Adrenal gland (tissue), 9 donors: ENCODE measurements at regions not wholly inside any gene's neighbourhood (a gene's known extent, or its start where the extent isn't known, plus 50 kb on each side); places are given as distances from the start of the nearest gene placed in this dataset.

Experiments used
- DNase-seq, 7 donors: peaks; one replicate each; pipeline ENCODE4 v3.0.0-alpha.2; 2019 to 2020
- H3K27ac ChIP-seq, 5 donors: fragments of 200-600 bp; sonication (generic) in 4 of 5; 1 replicate in 3 of 5; 2 replicates in 2 of 5; pipeline versions ENCODE4 v1.5.1 to v1.8.0; 2016 to 2020; ENCODE audit warnings: mild to moderate bottlenecking in 1 of 5
- H3K27me3 ChIP-seq: fragments of 200-600 bp; 2 replicates; pipeline ENCODE4 v1.8.0; 2021
- H3K36me3 ChIP-seq, 2 donors: fragments of 200-600 bp; replicated peaks in 1 of 2; 1 replicate in 1 of 2; 2 replicates in 1 of 2; pipeline versions ENCODE4 v1.5.1 to v1.8.0; 2018 to 2022
- H3K4me1 ChIP-seq, 2 donors: fragments of 200-600 bp; replicated peaks in 1 of 2; 1 replicate in 1 of 2; 2 replicates in 1 of 2; pipeline versions ENCODE4 v1.5.1 to v1.8.0; 2018 to 2021
- H3K4me3 ChIP-seq, 4 donors: fragments of 200-600 bp; sonication (generic) in 3 of 4; one replicate each; pipeline ENCODE4 v1.5.1; 2016 to 2018
- H3K9me3 ChIP-seq, 3 donors: fragments of 200-600 bp; sonication (generic) in 1 of 3; replicated peaks in 1 of 3; 1 replicate in 2 of 3; 2 replicates in 1 of 3; pipeline versions ENCODE4 v1.5.1 to v1.8.0; 2016 to 2021
- CTCF ChIP-seq, 6 experiments: fragments of 450-650 bp in 4 of 6; fragments of 200-600 bp in 2 of 6; sonication (generic) in 1 of 6; IDR thresholded peaks; 1 replicate in 5 of 6; 2 replicates in 1 of 6; pipeline versions ENCODE4 v1.5.1 to v1.8.0; 2016 to 2021; ENCODE audit warnings: antibody characterized with exemption in 6 of 6, mild to moderate bottlenecking in 2 of 6, moderate library complexity in 1 of 6
- POLR2A ChIP-seq, 2 donors: fragments of 450-650 bp; IDR thresholded peaks; one replicate each; pipeline ENCODE4 v1.6.1; 2017; ENCODE audit warnings: antibody characterized with exemption in 2 of 2, mild to moderate bottlenecking in 2 of 2, moderate library complexity in 1 of 2
- WGBS, 4 donors: extraction: QIAGEN DNeasy Blood & Tissue Kit in 2 of 4; methylation state at CpG; one replicate each; pipeline versions ENCODE4 v1.1.5 to v1.1.7; 2013 to 2017; 5-methylcytosine and 5-hydroxymethylcytosine counted together
- intact Hi-C, 2 donors: fragments of 100-400 bp; cut with DNase I; formaldehyde crosslinking; loops; one replicate each; pipeline versions ENCODE4 v1.14.1 to v1.15.0; 2022 to 2023
- donor health status: healthy with polysubstance abuse.
- donor health status: Bipolar disorder and iron deficiency.
- donor health status: DM: yes; HTN: yes; CAD: no.
- donor health status: DM: no; HTN: no; CAD: no.
- donor health status: DM: no; HTN: no; CAD: no.

DNA sequence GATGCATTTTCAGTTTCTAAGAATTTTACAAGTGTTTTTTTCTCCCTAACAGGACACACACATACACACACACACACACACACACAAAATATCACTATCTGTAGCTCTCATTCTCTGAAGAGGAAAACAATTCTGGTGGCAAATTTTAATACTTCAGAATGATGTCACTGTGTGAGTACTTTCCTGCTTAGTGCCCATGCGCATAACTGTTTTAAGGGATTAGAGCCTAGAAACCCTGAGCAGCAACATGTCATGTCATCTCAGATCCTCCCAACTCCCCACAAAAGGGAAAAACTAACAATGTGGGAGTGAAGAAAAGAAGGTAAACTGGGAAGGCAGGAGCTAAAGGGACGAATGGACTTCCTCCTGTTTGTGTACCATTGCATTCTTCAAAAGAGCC is 401.2 kb downstream of the SPRY2 start:
- Histone ChIP-seq H3K27me3 (no peaks in the 10 kb centered on the region), H3K27ac (no peak overlapping the region), H3K9me3 (no peaks in the 10 kb centered on the region), H3K36me3 (no peaks in the 10 kb centered on the region), H3K4me1 (no peaks in the 10 kb centered on the region), H3K4me3 (no peak overlapping the region)
- TF ChIP-seq POLR2A (IDR thresholded peaks at IDR 0.05) (no peak), CTCF (IDR thresholded peaks at IDR 0.05) (no peak)
- intact Hi-C loops = no loop called here
- WGBS, 4 donors = 68 to 78% (median 70%) methylated on average over 2 of the region's 2 CpGs
- DNase-seq = no peak

- Histone ChIP-seq H3K27ac (no peak overlapping the region), H3K9me3 (no peaks in the 10 kb centered on the region), H3K36me3 (no peaks in the 10 kb centered on the region), H3K4me3 (no peak overlapping the region), H3K27me3 (no peaks in the 10 kb centered on the region), H3K4me1 (no peaks in the 10 kb centered on the region)
- intact Hi-C loops = no loop called here
- 80 to 88% (median 86%) methylated on average over 3 of the region's 3 CpGs for WGBS, 4 donors
- TF ChIP-seq CTCF (IDR thresholded peaks at IDR 0.05) (no peak), POLR2A (IDR thresholded peaks at IDR 0.05) (no peak)
- no peak for DNase-seq
These were observed 403.1 kb downstream of the SPRY2 start for GRCh38 chr13:79937771-79938216.

GRCh38 chr13:79937311-79937710 is 403.6 kb downstream of the SPRY2 start:
- H3K36me3 ChIP-seq = no peaks in the 10 kb centered on the region
- no peaks in the 10 kb centered on the region for H3K4me1 ChIP-seq
- intact Hi-C loops = no loop called here
- TF ChIP-seq POLR2A (IDR thresholded peaks at IDR 0.05) (no peak), CTCF (IDR thresholded peaks at IDR 0.05) (no peak)
- WGBS, 4 donors = 75 to 78% (median 77%) methylated on average over 4 of the region's 4 CpGs
- H3K27ac ChIP-seq = no peak overlapping the region
- H3K4me3 ChIP-seq = no peak overlapping the region
- no peaks in the 10 kb centered on the region for H3K9me3 ChIP-seq
- H3K27me3 ChIP-seq = no peaks in the 10 kb centered on the region
- no peak for DNase-seq

- DNase-seq = no peak
- Histone ChIP-seq H3K36me3 (no peaks in the 10 kb centered on the region), H3K4me1 (no peaks in the 10 kb centered on the region), H3K4me3 (no peak overlapping the region), H3K27me3 (no peaks in the 10 kb centered on the region), H3K9me3 (no peaks in the 10 kb centered on the region), H3K27ac (peak overlapping the region in 2 of 5 donors; percentile 22 to 40)
- no peak for TF ChIP-seq POLR2A (IDR thresholded peaks at IDR 0.05)
- TF ChIP-seq CTCF (IDR thresholded peaks at IDR 0.05) = no peak
- intact Hi-C loops = no loop called here
- WGBS, 4 donors = 76 to 86% (median 82%) methylated on average over 12 of the region's 12 CpGs
These were observed 404.4 kb downstream of the SPRY2 start for GRCh38 chr13:79936368-79937136.
